ENCODE measurements at regions not wholly inside any gene's neighbourhood (a gene's known extent, or its start where the extent isn't known, plus 50 kb on each side); places are given as distances from the start of the nearest gene placed in this dataset.

- TF ChIP-seq ZNF281 (CRISPR knock-in tag; IDR thresholded peaks at IDR 0.05) = no peak
- no peak for TF ChIP-seq CBFB (CRISPR knock-in tag; IDR thresholded peaks at IDR 0.05; ENCODE audit: low read depth)
- TF ChIP-seq MYBL2 (CRISPR knock-in tag; IDR thresholded peaks at IDR 0.05) = no peak
- no peak for TF ChIP-seq E2F5 (CRISPR knock-in tag; IDR thresholded peaks at IDR 0.05)
- no peak for TF ChIP-seq FOXP1 (CRISPR knock-in tag; IDR thresholded peaks at IDR 0.05; ENCODE audit: borderline replicate concordance)
- no peak for TF ChIP-seq OVOL2 (CRISPR knock-in tag; IDR thresholded peaks at IDR 0.05; ENCODE audit: borderline replicate concordance)
- no peak for TF ChIP-seq GRHL2 (CRISPR knock-in tag; IDR thresholded peaks at IDR 0.05; ENCODE audit: insufficient replicate concordance, severe bottlenecking)
- TF ChIP-seq PRRX2 (CRISPR knock-in tag; IDR thresholded peaks at IDR 0.05) = no peak
Observed at GRCh38 chr6:117169064-117169665, 96.2 kb upstream of the VGLL2 start (continued).

GRCh38 chr6:117169781-117170281 lies 95.5 kb upstream of the VGLL2 start:
- ATAC-seq = no peak
- H3K4me3 Mint-ChIP-seq = no peak overlapping the region
- TF ChIP-seq NFYB (CRISPR knock-in tag; conservative IDR thresholded peaks at IDR 0.05; ENCODE audit: low read depth) (no peak), ZNF512 (CRISPR knock-in tag; IDR thresholded peaks at IDR 0.05; ENCODE audit: borderline replicate concordance) (no peak), FOXP1 (CRISPR knock-in tag; IDR thresholded peaks at IDR 0.05; ENCODE audit: borderline replicate concordance) (no peak), SP1 (CRISPR knock-in tag; conservative IDR thresholded peaks at IDR 0.05) (no peak), TEAD4 (CRISPR knock-in tag; IDR thresholded peaks at IDR 0.05) (no peak)
- H3K27ac Mint-ChIP-seq = no peak overlapping the region
- H3K36me3 Mint-ChIP-seq = peaks cover 7% of the 10 kb centered on the region; the same call in 1 of the 2 replicates
- no peaks in the 10 kb centered on the region for H3K27me3 Mint-ChIP-seq (ENCODE audit: low read depth)
- CTCF ChIA-PET = interaction anchor here (0.7 kb wide), 2 partner anchors 98 to 184 kb away, joined by 3 read pairs; no protein-coding TSS in a partner anchor
- H3K9me3 Mint-ChIP-seq = peaks cover under 1% of the 10 kb centered on the region
- POLR2A ChIA-PET = no interaction called here
- H3K4me1 Mint-ChIP-seq = peaks cover 3% of the 10 kb centered on the region; the same call in 1 of the 2 replicates
- no peak for DNase-seq (ENCODE audit: low spot score)

- Mint-ChIP-seq H3K9me3 (peaks cover 26% of the 10 kb centered on the region), H3K4me3 (no peak overlapping the region), H3K27ac (no peak overlapping the region), H3K4me1 (no peaks in the 10 kb centered on the region), H3K36me3 (peaks cover 9% of the 10 kb centered on the region; the same call in 1 of the 2 replicates), H3K27me3 (ENCODE audit: low read depth) (peaks cover 3% of the 10 kb centered on the region; the same call in 1 of the 2 replicates)
- ChIA-PET CTCF (no interaction called here), POLR2A (no interaction called here)
- DNase-seq (ENCODE audit: low spot score) (no peak), ATAC-seq (no peak)
- no peak for TF ChIP-seq NFE2L1 (CRISPR knock-in tag; IDR thresholded peaks at IDR 0.05)
- TF ChIP-seq FOXP4 (CRISPR knock-in tag; IDR thresholded peaks at IDR 0.05) = no peak
- no peak for TF ChIP-seq E2F1 (CRISPR knock-in tag; IDR thresholded peaks at IDR 0.05)
- no peak for TF ChIP-seq EMX1 (CRISPR knock-in tag; IDR thresholded peaks at IDR 0.05)
- TF ChIP-seq TCF7 (CRISPR knock-in tag; IDR thresholded peaks at IDR 0.05; ENCODE audit: low read depth) = no peak
- TF ChIP-seq RORB (CRISPR knock-in tag; IDR thresholded peaks at IDR 0.05) = no peak
- TF ChIP-seq USF2 (CRISPR knock-in tag; IDR thresholded peaks at IDR 0.05) = no peak
- no peak for TF ChIP-seq ZNF232 (CRISPR knock-in tag; IDR thresholded peaks at IDR 0.05)
- TF ChIP-seq TEAD4 (CRISPR knock-in tag; IDR thresholded peaks at IDR 0.05) = no peak
- TF ChIP-seq IRF1 (CRISPR knock-in tag; IDR thresholded peaks at IDR 0.05) = no peak
- no peak for TF ChIP-seq USF1 (CRISPR knock-in tag; IDR thresholded peaks at IDR 0.05)
Observed at GRCh38 chr6:117174835-117175360, 90.5 kb upstream of the VGLL2 start.
